Endothelial cell of umbilical vein (primary cell): ENCODE measurements at regions not wholly inside any gene's neighbourhood (a gene's known extent, or its start where the extent isn't known, plus 50 kb on each side); places are given as distances from the start of the nearest gene placed in this dataset.

ENCODE experiments used
- EZH2 ChIP-seq: IDR thresholded peaks from 2 replicates; pipeline ENCODE4 v1.6.1; 2012; ENCODE audit warnings: borderline replicate concordance, low read depth, mild to moderate bottlenecking, moderate library complexity, low read length, inconsistent platforms; ENCODE audit not compliant: severe bottlenecking
- POLR2A ChIP-seq: IDR thresholded peaks from 2 replicates; pipeline ENCODE4 v1.6.1; 2012; ENCODE audit warnings: low read depth, mild to moderate bottlenecking, control low read depth, low read length
- POLR2AphosphoS5 ChIP-seq: IDR thresholded peaks from 2 replicates; pipeline ENCODE4 v1.6.1; 2012; ENCODE audit warnings: low read depth, mild to moderate bottlenecking, control low read depth, low read length, moderate library complexity; ENCODE audit not compliant: insufficient read depth
- TF ChIP-seq, protein P1 (sequence below), 2 donors: IDR thresholded peaks; 1 replicate in 1 of 2; 2 replicates in 1 of 2; pipeline ENCODE4 v1.5.1; 2011; ENCODE audit warnings: low read length in 2 of 2, mild to moderate bottlenecking in 2 of 2, moderate library complexity in 2 of 2, control low read depth in 1 of 2, inconsistent platforms in 1 of 2, low read depth in 1 of 2; ENCODE audit not compliant: insufficient read depth in 1 of 2; ENCODE audit errors: extremely low read depth in 1 of 2
- TF ChIP-seq, protein P2 (sequence below): IDR thresholded peaks from 2 replicates; pipeline ENCODE4 v1.6.1; 2011; ENCODE audit not compliant: insufficient read depth, insufficient read length

DNA sequence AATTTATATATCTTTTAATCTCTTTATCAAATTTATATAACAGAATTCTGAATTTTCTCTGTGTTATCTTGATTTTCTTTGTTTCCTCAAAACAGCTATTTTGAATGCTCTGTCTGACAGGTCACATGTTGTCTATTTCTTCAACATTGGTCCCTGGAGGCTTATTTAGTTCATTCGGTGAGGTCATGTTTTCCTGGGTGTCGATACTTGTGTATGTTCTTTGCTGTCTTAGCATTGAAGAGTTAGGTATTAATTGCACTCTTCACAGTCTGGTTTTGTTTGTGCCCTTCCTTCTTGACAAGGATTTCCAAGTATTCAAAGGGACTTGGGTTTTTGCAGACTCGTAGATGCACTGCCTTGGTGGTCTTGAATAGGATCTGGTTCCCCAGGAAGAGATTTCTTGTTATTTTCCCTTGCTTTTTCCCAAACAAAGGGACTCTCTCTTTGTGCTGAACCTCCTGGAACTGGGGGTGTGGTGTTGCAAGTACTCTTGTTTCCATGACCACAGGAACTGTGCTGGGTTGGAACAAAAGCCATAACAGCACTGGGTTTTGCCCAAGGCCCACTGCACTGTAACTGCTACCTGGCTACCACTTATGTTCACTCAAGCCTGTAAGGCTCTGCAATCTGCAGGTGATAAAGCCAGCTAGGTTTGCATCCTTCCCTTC lies 1483.0 kb downstream of the CDH8 start:
- TF ChIP-seq POLR2AphosphoS5 (no peak), POLR2A (no peak), EZH2 (no peak)
- TF ChIP-seq, protein P1, sequence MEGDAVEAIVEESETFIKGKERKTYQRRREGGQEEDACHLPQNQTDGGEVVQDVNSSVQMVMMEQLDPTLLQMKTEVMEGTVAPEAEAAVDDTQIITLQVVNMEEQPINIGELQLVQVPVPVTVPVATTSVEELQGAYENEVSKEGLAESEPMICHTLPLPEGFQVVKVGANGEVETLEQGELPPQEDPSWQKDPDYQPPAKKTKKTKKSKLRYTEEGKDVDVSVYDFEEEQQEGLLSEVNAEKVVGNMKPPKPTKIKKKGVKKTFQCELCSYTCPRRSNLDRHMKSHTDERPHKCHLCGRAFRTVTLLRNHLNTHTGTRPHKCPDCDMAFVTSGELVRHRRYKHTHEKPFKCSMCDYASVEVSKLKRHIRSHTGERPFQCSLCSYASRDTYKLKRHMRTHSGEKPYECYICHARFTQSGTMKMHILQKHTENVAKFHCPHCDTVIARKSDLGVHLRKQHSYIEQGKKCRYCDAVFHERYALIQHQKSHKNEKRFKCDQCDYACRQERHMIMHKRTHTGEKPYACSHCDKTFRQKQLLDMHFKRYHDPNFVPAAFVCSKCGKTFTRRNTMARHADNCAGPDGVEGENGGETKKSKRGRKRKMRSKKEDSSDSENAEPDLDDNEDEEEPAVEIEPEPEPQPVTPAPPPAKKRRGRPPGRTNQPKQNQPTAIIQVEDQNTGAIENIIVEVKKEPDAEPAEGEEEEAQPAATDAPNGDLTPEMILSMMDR (IDR thresholded peaks at IDR 0.05; ENCODE audit: extremely low read depth in 1 of 2, insufficient read depth in 1 of 2, low read depth in 1 of 2, low read length in 2 of 2) = no peak
- TF ChIP-seq, protein P2, sequence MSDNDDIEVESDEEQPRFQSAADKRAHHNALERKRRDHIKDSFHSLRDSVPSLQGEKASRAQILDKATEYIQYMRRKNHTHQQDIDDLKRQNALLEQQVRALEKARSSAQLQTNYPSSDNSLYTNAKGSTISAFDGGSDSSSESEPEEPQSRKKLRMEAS = no peak
